ENCODE measurements at regions not wholly inside any gene's neighbourhood (a gene's known extent, or its start where the extent isn't known, plus 50 kb on each side); places are given as distances from the start of the nearest gene placed in this dataset.

DNA sequence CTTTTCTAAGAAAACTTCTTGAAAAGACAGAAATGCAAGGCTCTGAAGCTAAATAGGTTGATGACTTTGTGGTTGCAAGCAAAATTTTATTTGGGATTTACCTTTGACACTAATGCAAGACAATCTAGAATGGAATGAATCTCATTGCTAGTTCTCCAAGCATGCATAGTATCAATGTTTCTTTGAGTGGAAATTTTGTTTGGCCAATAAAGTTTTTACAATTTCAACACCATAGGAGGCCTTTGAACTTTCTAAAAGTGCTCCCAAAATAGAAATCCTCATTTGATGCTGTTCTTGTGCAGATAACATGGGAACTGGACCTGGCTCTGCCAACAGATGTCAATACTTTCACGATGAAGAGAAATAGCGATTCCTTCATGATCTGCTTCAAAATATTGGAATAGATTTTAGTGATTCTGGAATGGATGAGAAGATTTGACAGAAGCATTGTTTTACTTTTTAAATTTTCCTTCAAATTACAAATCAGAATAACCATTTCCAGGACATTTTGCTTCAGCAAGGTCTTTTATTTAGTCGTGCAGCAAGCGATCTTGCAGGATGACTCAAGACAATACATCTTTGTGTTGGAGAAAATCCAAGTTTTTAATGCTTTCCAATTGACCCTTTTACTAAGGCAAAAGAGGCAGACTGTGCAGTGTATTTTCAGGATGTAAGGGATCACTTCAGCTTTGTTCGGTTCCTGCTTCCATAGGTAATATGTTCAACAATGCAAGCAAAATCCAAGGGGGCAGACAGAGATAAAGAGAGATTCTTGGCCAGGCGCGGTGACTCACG, 51.7 kb upstream of the OTUD4 start:
- no peak for DNase-seq

DNA sequence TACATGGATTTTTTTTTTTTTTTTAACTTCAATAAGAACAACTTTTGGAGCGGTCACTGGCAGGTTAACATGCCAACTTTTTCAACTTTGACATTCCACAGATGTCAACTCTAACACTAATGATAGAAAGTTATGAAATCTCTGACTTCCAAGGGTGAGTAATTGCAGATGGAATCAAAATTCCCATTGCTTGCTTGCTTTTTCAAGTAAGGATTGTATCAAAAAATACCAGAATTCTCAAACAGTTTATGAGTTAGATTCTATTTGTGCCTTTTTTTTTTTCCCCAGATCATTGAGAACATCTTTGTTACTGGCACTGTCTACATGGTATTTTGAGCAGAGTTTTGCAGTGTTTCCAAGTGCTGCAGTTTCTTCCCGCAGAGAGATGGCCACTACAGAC, 50.3 kb upstream of the OTUD4 start:
- no peak for DNase-seq
